ENCODE measurements at regions not wholly inside any gene's neighbourhood (a gene's known extent, or its start where the extent isn't known, plus 50 kb on each side); places are given as distances from the start of the nearest gene placed in this dataset.
"Not testable (repeated sequence)": the region's sequence is repeated elsewhere in the genome, so short reads cannot be mapped to it uniquely, and the experiment has no call there.

- no peaks in the 10 kb centered on the region for H3K4me1 ChIP-seq (ENCODE audit: control insufficient read depth, insufficient read depth, low read length, poor library complexity, severe bottlenecking)
- H3K36me3 ChIP-seq (ENCODE audit: control insufficient read depth, insufficient read depth, low read length) = no peaks in the 10 kb centered on the region
- WGBS, 2 experiments (ENCODE audit: insufficient coverage in 2 of 2) = no CpG with 5 or more reads among the region's 3 CpGs
- no peak overlapping the region for H3K4me3 ChIP-seq (ENCODE audit: extremely low read depth, insufficient read depth, low read length, poor library complexity, severe bottlenecking)
- no peaks in the 10 kb centered on the region for H3K9me3 ChIP-seq (ENCODE audit: control insufficient read depth, low read length)
- H3K27ac ChIP-seq (ENCODE audit: low read depth, low read length, severe bottlenecking) = no peak overlapping the region
These were observed 1092.9 kb downstream of the SLITRK5 start for GRCh38 chr13:88764103-88764502.

- H3K27ac ChIP-seq (ENCODE audit: low read depth, low read length, severe bottlenecking) = no peak overlapping the region
- no peak overlapping the region for H3K4me3 ChIP-seq (ENCODE audit: extremely low read depth, insufficient read depth, low read length, poor library complexity, severe bottlenecking)
- no CpG with 5 or more reads among the region's 1 CpG for WGBS, 2 experiments (ENCODE audit: insufficient coverage in 2 of 2)
- H3K9me3 ChIP-seq (ENCODE audit: control insufficient read depth, low read length) = no peaks in the 10 kb centered on the region
- H3K4me1 ChIP-seq (ENCODE audit: control insufficient read depth, insufficient read depth, low read length, poor library complexity, severe bottlenecking) = no peaks in the 10 kb centered on the region
- H3K36me3 ChIP-seq (ENCODE audit: control insufficient read depth, insufficient read depth, low read length) = no peaks in the 10 kb centered on the region
These were observed 1129.3 kb downstream of the SLITRK5 start for GRCh38 chr13:88800505-88800904.

- Histone ChIP-seq H3K4me1 (ENCODE audit: control insufficient read depth, insufficient read depth, low read length, poor library complexity, severe bottlenecking) (no peaks in the 10 kb centered on the region), H3K9me3 (ENCODE audit: control insufficient read depth, low read length) (no peaks in the 10 kb centered on the region), H3K4me3 (ENCODE audit: extremely low read depth, insufficient read depth, low read length, poor library complexity, severe bottlenecking) (no peak overlapping the region), H3K36me3 (ENCODE audit: control insufficient read depth, insufficient read depth, low read length) (no peaks in the 10 kb centered on the region), H3K27ac (ENCODE audit: low read depth, low read length, severe bottlenecking) (no peak overlapping the region)
- WGBS, 2 experiments (ENCODE audit: insufficient coverage in 2 of 2) = no CpG with 5 or more reads among the region's 1 CpG
These were observed 1130.2 kb downstream of the SLITRK5 start for GRCh38 chr13:88801361-88801760.

- H3K36me3 ChIP-seq (ENCODE audit: control insufficient read depth, insufficient read depth, low read length) = no peaks in the 10 kb centered on the region
- H3K27ac ChIP-seq (ENCODE audit: low read depth, low read length, severe bottlenecking) = no peak overlapping the region
- H3K9me3 ChIP-seq (ENCODE audit: control insufficient read depth, low read length) = no peaks in the 10 kb centered on the region
- H3K4me1 ChIP-seq (ENCODE audit: control insufficient read depth, insufficient read depth, low read length, poor library complexity, severe bottlenecking) = no peaks in the 10 kb centered on the region
- WGBS, 2 experiments (ENCODE audit: insufficient coverage in 2 of 2) = 75 to 100% methylated on average over 1 to 2 of the region's 2 CpGs
- no peak overlapping the region for H3K4me3 ChIP-seq (ENCODE audit: extremely low read depth, insufficient read depth, low read length, poor library complexity, severe bottlenecking)
These were observed 1131.7 kb downstream of the SLITRK5 start for GRCh38 chr13:88802886-88803285.

- no CpG with 5 or more reads among the region's 1 CpG for WGBS, 2 experiments (ENCODE audit: insufficient coverage in 2 of 2)
- Histone ChIP-seq H3K4me3 (ENCODE audit: extremely low read depth, insufficient read depth, low read length, poor library complexity, severe bottlenecking) (no peak overlapping the region), H3K4me1 (ENCODE audit: control insufficient read depth, insufficient read depth, low read length, poor library complexity, severe bottlenecking) (no peaks in the 10 kb centered on the region), H3K27ac (ENCODE audit: low read depth, low read length, severe bottlenecking) (no peak overlapping the region), H3K36me3 (ENCODE audit: control insufficient read depth, insufficient read depth, low read length) (no peaks in the 10 kb centered on the region), H3K9me3 (ENCODE audit: control insufficient read depth, low read length) (no peaks in the 10 kb centered on the region)
These were observed 1135.3 kb downstream of the SLITRK5 start for GRCh38 chr13:88806438-88806837.

GRCh38 chr13:88817560-88817959 is 1146.4 kb downstream of the SLITRK5 start:
- Histone ChIP-seq H3K4me1 (ENCODE audit: control insufficient read depth, insufficient read depth, low read length, poor library complexity, severe bottlenecking) (no peaks in the 10 kb centered on the region), H3K27ac (ENCODE audit: low read depth, low read length, severe bottlenecking) (no peak overlapping the region), H3K9me3 (ENCODE audit: control insufficient read depth, low read length) (no peaks in the 10 kb centered on the region), H3K4me3 (ENCODE audit: extremely low read depth, insufficient read depth, low read length, poor library complexity, severe bottlenecking) (no peak overlapping the region), H3K36me3 (ENCODE audit: control insufficient read depth, insufficient read depth, low read length) (no peaks in the 10 kb centered on the region)
- no CpG with 5 or more reads among the region's 2 CpGs for WGBS, 2 experiments (ENCODE audit: insufficient coverage in 2 of 2)

GRCh38 chr13:88823114-88823513 is 1151.9 kb downstream of the SLITRK5 start:
- H3K36me3 ChIP-seq (ENCODE audit: control insufficient read depth, insufficient read depth, low read length) = no peaks in the 10 kb centered on the region
- H3K4me1 ChIP-seq (ENCODE audit: control insufficient read depth, insufficient read depth, low read length, poor library complexity, severe bottlenecking) = no peaks in the 10 kb centered on the region
- no peak overlapping the region for H3K27ac ChIP-seq (ENCODE audit: low read depth, low read length, severe bottlenecking)
- WGBS, 2 experiments (ENCODE audit: insufficient coverage in 2 of 2) = no CpG with 5 or more reads among the region's 2 CpGs
- no peaks in the 10 kb centered on the region for H3K9me3 ChIP-seq (ENCODE audit: control insufficient read depth, low read length)
- H3K4me3 ChIP-seq (ENCODE audit: extremely low read depth, insufficient read depth, low read length, poor library complexity, severe bottlenecking) = no peak overlapping the region

GRCh38 chr13:88824218-88824617 is 1153.0 kb downstream of the SLITRK5 start:
- H3K4me3 ChIP-seq (ENCODE audit: extremely low read depth, insufficient read depth, low read length, poor library complexity, severe bottlenecking) = no peak overlapping the region
- no peak overlapping the region for H3K27ac ChIP-seq (ENCODE audit: low read depth, low read length, severe bottlenecking)
- H3K9me3 ChIP-seq (ENCODE audit: control insufficient read depth, low read length) = no peaks in the 10 kb centered on the region
- H3K4me1 ChIP-seq (ENCODE audit: control insufficient read depth, insufficient read depth, low read length, poor library complexity, severe bottlenecking) = no peaks in the 10 kb centered on the region
- WGBS, 2 experiments (ENCODE audit: insufficient coverage in 2 of 2) = no CpG with 5 or more reads among the region's 4 CpGs
- H3K36me3 ChIP-seq (ENCODE audit: control insufficient read depth, insufficient read depth, low read length) = no peaks in the 10 kb centered on the region

- Histone ChIP-seq H3K27ac (ENCODE audit: low read depth, low read length, severe bottlenecking) (no peak overlapping the region), H3K9me3 (ENCODE audit: control insufficient read depth, low read length) (no peaks in the 10 kb centered on the region), H3K4me3 (ENCODE audit: extremely low read depth, insufficient read depth, low read length, poor library complexity, severe bottlenecking) (no peak overlapping the region), H3K4me1 (ENCODE audit: control insufficient read depth, insufficient read depth, low read length, poor library complexity, severe bottlenecking) (no peaks in the 10 kb centered on the region), H3K36me3 (ENCODE audit: control insufficient read depth, insufficient read depth, low read length) (no peaks in the 10 kb centered on the region)
- WGBS, 2 experiments (ENCODE audit: insufficient coverage in 2 of 2) = 81 to 88% methylated on average over 2 to 3 of the region's 3 CpGs
These were observed 1168.9 kb downstream of the SLITRK5 start for GRCh38 chr13:88840085-88840484.

GRCh38 chr13:88852293-88852692 is 1181.1 kb downstream of the SLITRK5 start:
- 75 to 90% methylated on average over 2 of the region's 6 CpGs for WGBS, 2 experiments (ENCODE audit: insufficient coverage in 2 of 2)
- H3K36me3 ChIP-seq (ENCODE audit: control insufficient read depth, insufficient read depth, low read length); H3K4me1 ChIP-seq (ENCODE audit: control insufficient read depth, insufficient read depth, low read length, poor library complexity, severe bottlenecking); H3K9me3 ChIP-seq (ENCODE audit: control insufficient read depth, low read length); H3K27ac ChIP-seq (ENCODE audit: low read depth, low read length, severe bottlenecking); H3K4me3 ChIP-seq (ENCODE audit: extremely low read depth, insufficient read depth, low read length, poor library complexity, severe bottlenecking): not testable (repeated sequence)

GRCh38 chr13:88857256-88857655 is 1186.1 kb downstream of the SLITRK5 start:
- Histone ChIP-seq H3K4me3 (ENCODE audit: extremely low read depth, insufficient read depth, low read length, poor library complexity, severe bottlenecking) (no peak overlapping the region), H3K9me3 (ENCODE audit: control insufficient read depth, low read length) (no peaks in the 10 kb centered on the region), H3K4me1 (ENCODE audit: control insufficient read depth, insufficient read depth, low read length, poor library complexity, severe bottlenecking) (no peaks in the 10 kb centered on the region), H3K27ac (ENCODE audit: low read depth, low read length, severe bottlenecking) (no peak overlapping the region), H3K36me3 (ENCODE audit: control insufficient read depth, insufficient read depth, low read length) (no peaks in the 10 kb centered on the region)
- WGBS, 2 experiments (ENCODE audit: insufficient coverage in 2 of 2) = no CpG with 5 or more reads among the region's 1 CpG

All from mesodermal cell (in vitro differentiated cells).